Adrenal gland (tissue), 5 donors: ENCODE measurements at regions not wholly inside any gene's neighbourhood (a gene's known extent, or its start where the extent isn't known, plus 50 kb on each side); places are given as distances from the start of the nearest gene placed in this dataset.

Experiments
- CTCF ChIP-seq, 6 experiments: fragments of 450-650 bp in 4 of 6; fragments of 200-600 bp in 2 of 6; sonication (generic) in 1 of 6; IDR thresholded peaks; 1 replicate in 5 of 6; 2 replicates in 1 of 6; pipeline versions ENCODE4 v1.5.1 to v1.8.0; 2016 to 2021; ENCODE audit warnings: antibody characterized with exemption in 6 of 6, mild to moderate bottlenecking in 2 of 6, moderate library complexity in 1 of 6
- POLR2A ChIP-seq, 2 donors: fragments of 450-650 bp; IDR thresholded peaks; one replicate each; pipeline ENCODE4 v1.6.1; 2017; ENCODE audit warnings: antibody characterized with exemption in 2 of 2, mild to moderate bottlenecking in 2 of 2, moderate library complexity in 1 of 2
- donor health status: DM: no; HTN: no; CAD: no.

- TF ChIP-seq CTCF (IDR thresholded peaks at IDR 0.05) (no peak), POLR2A (IDR thresholded peaks at IDR 0.05) (no peak)
Observed at GRCh38 chr11:35058669-35059434, 80.1 kb upstream of the CD44 start.
